H1 (cell line): ENCODE measurements at regions not wholly inside any gene's neighbourhood (a gene's known extent, or its start where the extent isn't known, plus 50 kb on each side); places are given as distances from the start of the nearest gene placed in this dataset.

Source experiments
- CTCF ChIA-PET: fragments of 300-600 bp; sonication (Branson Sonifier 250); formaldehyde crosslinking; loops from one replicate; lab custom pipeline; 2021; ENCODE audit not compliant: partially characterized antibody; lab: Charles Lee
- POLR2A ChIA-PET: fragments of 300-600 bp; sonication (Branson Sonifier 250); formaldehyde crosslinking; loops from one replicate; lab custom pipeline; 2021; ENCODE audit warnings: inconsistent platforms; ENCODE audit not compliant: partially characterized antibody; lab: Charles Lee
- DNase-seq, 2 experiments: peaks; one replicate each; pipeline versions ENCODE4 v3.0.0 to v3.0.0-alpha.2; 2010 to 2022; ENCODE audit warnings: low spot score in 2 of 2, low read depth in 1 of 2, mixed read lengths in 1 of 2
- FAIRE-seq: peaks from 2 replicates; lab custom pipeline; 2011; peaks lifted over from hg19 to GRCh38; lab: Jason Lieb, UNC
- H2AFZ ChIP-seq: 2 replicates; pipeline ENCODE4 v1.8.1; 2012; ENCODE audit warnings: low read length, inconsistent platforms
- H2AK5ac ChIP-seq: 2 replicates; pipeline ENCODE4 v1.6.1; 2013; ENCODE audit warnings: low read depth, low read length
- H2BK120ac ChIP-seq: replicated peaks from 2 replicates; pipeline ENCODE3; 2013; ENCODE audit warnings: low read depth, low read length, inconsistent platforms
- H2BK12ac ChIP-seq: 2 replicates; pipeline ENCODE4 v1.6.1; 2013; ENCODE audit warnings: low read depth, low read length
- H2BK15ac ChIP-seq: 2 replicates; pipeline ENCODE4 v1.6.1; 2013; ENCODE audit warnings: low read length
- H2BK20ac ChIP-seq: 2 replicates; pipeline ENCODE4 v1.6.1; 2013; ENCODE audit warnings: low read length
- H2BK5ac ChIP-seq: 2 replicates; pipeline ENCODE4 v1.6.1; 2013; ENCODE audit warnings: low read depth, low read length
- H3K14ac ChIP-seq: 2 replicates; pipeline ENCODE4 v1.6.1; 2013; ENCODE audit warnings: inconsistent platforms; ENCODE audit not compliant: insufficient read length
- H3K18ac ChIP-seq: 2 replicates; pipeline ENCODE4 v1.6.1; 2013; ENCODE audit warnings: low read length; ENCODE audit errors: extremely low read depth
- H3K23ac ChIP-seq: 2 replicates; pipeline ENCODE4 v1.6.1; 2013; ENCODE audit warnings: inconsistent platforms; ENCODE audit not compliant: insufficient read length
- H3K23me2 ChIP-seq: 2 replicates; pipeline ENCODE4 v1.6.1; 2013; ENCODE audit warnings: low read depth, low read length
- H3K27ac ChIP-seq: 2 replicates; pipeline ENCODE4 v1.6.1; 2011; ENCODE audit warnings: low read depth, low read length, inconsistent platforms
- H3K27me3 ChIP-seq, 4 experiments: replicated peaks in 1 of 4; 1 replicate in 1 of 4; 2 replicates in 3 of 4; pipeline versions ENCODE4 v1.6.1 to v1.8.1; 2011 to 2013; ENCODE audit warnings: low read length in 3 of 4, mild to moderate bottlenecking in 3 of 4, inconsistent platforms in 2 of 4, mixed read lengths in 2 of 4, moderate library complexity in 1 of 4; ENCODE audit not compliant: control insufficient read depth in 3 of 4, insufficient read depth in 3 of 4; ENCODE audit errors: extremely low read depth in 1 of 4
- H3K36me3 ChIP-seq, 4 experiments: 2 replicates each; pipeline versions ENCODE4 v1.6.1 to v1.8.1; 2011 to 2013; ENCODE audit warnings: mild to moderate bottlenecking in 4 of 4, low read length in 3 of 4, moderate library complexity in 2 of 4, control low read depth in 1 of 4, inconsistent platforms in 1 of 4; ENCODE audit not compliant: insufficient read depth in 4 of 4, control insufficient read depth in 2 of 4
- H3K4ac ChIP-seq: replicated peaks from 2 replicates; pipeline ENCODE3; 2013; ENCODE audit warnings: low read length, low read depth, mixed read lengths, inconsistent platforms; ENCODE audit not compliant: insufficient read length
- H3K4me1 ChIP-seq, 4 experiments: replicated peaks in 1 of 4; 1 replicate in 1 of 4; 2 replicates in 3 of 4; pipeline versions ENCODE4 v1.6.1 to v1.8.1; 2011 to 2013; ENCODE audit warnings: low read length in 3 of 4, inconsistent platforms in 2 of 4, mixed read lengths in 1 of 4; ENCODE audit not compliant: insufficient read depth in 4 of 4, control insufficient read depth in 3 of 4
- H3K4me2 ChIP-seq, 2 experiments: 2 replicates each; pipeline versions ENCODE4 v1.6.1 to v1.8.1; 2011 to 2013; ENCODE audit warnings: low read depth in 2 of 2, low read length in 2 of 2, control low read depth in 1 of 2, inconsistent platforms in 1 of 2, mild to moderate bottlenecking in 1 of 2; ENCODE audit not compliant: insufficient read depth in 1 of 2
- H3K4me3 ChIP-seq, 4 experiments: fragments of 200-600, 300-600 bp in 1 of 4; sonication (generic), shearing (Covaris generic), sonication (Bioruptor Twin) in 1 of 4; 2 replicates each; pipeline versions ENCODE4 v1.5.1 to v1.8.1; 2011 to 2016; ENCODE audit warnings: low read length in 4 of 4, low read depth in 3 of 4, control low read depth in 2 of 4, inconsistent platforms in 2 of 4, mild to moderate bottlenecking in 2 of 4, mixed read lengths in 1 of 4, moderate library complexity in 1 of 4; ENCODE audit not compliant: insufficient read depth in 2 of 4; ENCODE audit errors: extremely low read depth in 1 of 4
- H3K56ac ChIP-seq: replicated peaks from 2 replicates; pipeline ENCODE3; 2013; ENCODE audit warnings: low read depth, mild to moderate bottlenecking, mixed read lengths, low read length, inconsistent platforms; ENCODE audit not compliant: insufficient read length
- H3K79me1 ChIP-seq: 2 replicates; pipeline ENCODE4 v1.6.1; 2013; ENCODE audit warnings: low read depth, low read length, control low read depth
- H3K79me2 ChIP-seq, 2 experiments: 2 replicates each; pipeline versions ENCODE4 v1.6.1 to v1.8.1; 2012 to 2013; ENCODE audit warnings: low read length in 2 of 2, mild to moderate bottlenecking in 2 of 2, inconsistent platforms in 1 of 2; ENCODE audit not compliant: insufficient read depth in 2 of 2, control insufficient read depth in 1 of 2
- H3K9ac ChIP-seq, 4 experiments: replicated peaks in 1 of 4; 1 replicate in 1 of 4; 2 replicates in 3 of 4; pipeline versions ENCODE4 v1.6.1 to v1.8.1; 2011 to 2013; ENCODE audit warnings: low read depth in 3 of 4, low read length in 3 of 4, control low read depth in 2 of 4, mild to moderate bottlenecking in 2 of 4, moderate library complexity in 2 of 4, inconsistent platforms in 1 of 4; ENCODE audit errors: extremely low read depth in 1 of 4
- H3K9me3 ChIP-seq, 2 experiments: 2 replicates each; pipeline versions ENCODE4 v1.6.1 to v1.8.1; 2012 to 2013; ENCODE audit warnings: mild to moderate bottlenecking in 2 of 2, moderate library complexity in 2 of 2, control low read depth in 1 of 2, inconsistent platforms in 1 of 2, low read depth in 1 of 2, low read length in 1 of 2, mixed read lengths in 1 of 2; ENCODE audit not compliant: insufficient read depth in 2 of 2
- H4K20me1 ChIP-seq, 2 experiments: replicated peaks in 1 of 2; 2 replicates each; pipeline versions ENCODE3 to v1.8.1; 2011 to 2013; ENCODE audit warnings: inconsistent platforms in 2 of 2, low read length in 2 of 2, mild to moderate bottlenecking in 1 of 2; ENCODE audit not compliant: insufficient read depth in 2 of 2, control insufficient read depth in 1 of 2
- H4K5ac ChIP-seq: 2 replicates; pipeline ENCODE4 v1.6.1; 2013; ENCODE audit warnings: low read length, low read depth, mixed read lengths, inconsistent platforms; ENCODE audit not compliant: insufficient read length
- H4K8ac ChIP-seq: 2 replicates; pipeline ENCODE4 v1.8.0; 2013; ENCODE audit warnings: mild to moderate bottlenecking, moderate library complexity, low read length, inconsistent platforms; ENCODE audit not compliant: insufficient read depth; ENCODE audit errors: extremely low read depth
- H4K91ac ChIP-seq: replicated peaks from 2 replicates; pipeline ENCODE3; 2013; ENCODE audit warnings: low read length, mixed read lengths, inconsistent platforms; ENCODE audit not compliant: insufficient read length
- CBX8 ChIP-seq: fragments of 300-800, 300-1000 bp; sonication (generic); IDR thresholded peaks from 2 replicates; pipeline ENCODE4 v1.7.1; 2016; ENCODE audit warnings: low read depth, low read length, borderline replicate concordance
- E2F6 ChIP-seq: IDR thresholded peaks from 2 replicates; pipeline ENCODE4 v1.6.1; 2012; ENCODE audit warnings: inconsistent platforms
- GABPA ChIP-seq: IDR thresholded peaks from 2 replicates; pipeline ENCODE4 v1.6.1; 2011; ENCODE audit warnings: mild to moderate bottlenecking, low read length, moderate library complexity, borderline replicate concordance; ENCODE audit not compliant: insufficient read depth
- KDM1A ChIP-seq: fragments of 200-600, 300-600 bp; sonication (generic); IDR thresholded peaks from 2 replicates; pipeline ENCODE4 v1.7.1; 2016; ENCODE audit warnings: mild to moderate bottlenecking, low read length, borderline replicate concordance
- NANOG ChIP-seq: IDR thresholded peaks from 2 replicates; pipeline ENCODE4 v1.6.1; 2011; ENCODE audit warnings: low read length, low read depth, mild to moderate bottlenecking, inconsistent platforms; ENCODE audit not compliant: insufficient read depth, poor library complexity, severe bottlenecking
- PHF8 ChIP-seq: fragments of 200-600 bp; sonication (generic); conservative IDR thresholded peaks from 2 replicates; pipeline ENCODE4 v1.7.1; 2012; ENCODE audit warnings: low read depth, mild to moderate bottlenecking, inconsistent platforms, low read length, moderate library complexity
- POU5F1 ChIP-seq: IDR thresholded peaks from 2 replicates; pipeline ENCODE4 v1.6.1; 2011; ENCODE audit warnings: low read depth, mild to moderate bottlenecking, low read length, moderate library complexity
- SUZ12 ChIP-seq: fragments of 200-600 bp; sonication (generic); IDR thresholded peaks from 2 replicates; pipeline ENCODE4 v1.6.1; 2012; ENCODE audit warnings: mild to moderate bottlenecking, inconsistent platforms, low read length, moderate library complexity, mixed read lengths
- TCF12 ChIP-seq: IDR thresholded peaks from 2 replicates; pipeline ENCODE4 v1.6.1; 2011; ENCODE audit warnings: low read depth, mild to moderate bottlenecking, low read length
- WGBS, 2 experiments: shearing (Covaris generic) in 1 of 2; methylation state at CpG; one replicate each; pipeline versions ENCODE4 v1.1.6 to v1.1.7; 2013 to 2015; ENCODE audit warnings: low lambda C conversion rate in 2 of 2, mixed read lengths in 2 of 2, inconsistent platforms in 1 of 2, low coverage in 1 of 2, missing lambda C conversion rate in 1 of 2; ENCODE audit not compliant: insufficient replicate concordance in 2 of 2, insufficient coverage in 1 of 2, insufficient read length in 1 of 2; ENCODE audit errors: extremely low coverage in 1 of 2, missing lambda C conversion rate in 1 of 2; 5-methylcytosine and 5-hydroxymethylcytosine counted together

GRCh38 chr6:112988748-112989147, 641.6 kb downstream of the RFPL4B start:
- peaks cover 0 to 4% (median 0%) of the 10 kb centered on the region in 4 experiments; a peak in 1 of 7 replicates for H3K4me1 ChIP-seq
- no peak overlapping the region for H2BK12ac ChIP-seq
- H3K23me2 ChIP-seq, result no peaks in the 10 kb centered on the region
- no peak overlapping the region for H2AFZ ChIP-seq
- H3K27me3 ChIP-seq, result no peaks in the 10 kb centered on the region
- no peak overlapping the region for H2BK15ac ChIP-seq
- no peak overlapping the region for H3K23ac ChIP-seq
- H2BK20ac ChIP-seq, result no peak overlapping the region
- ChIA-PET CTCF (no interaction called here), POLR2A (no interaction called here)
- no peak overlapping the region for H4K91ac ChIP-seq
- H3K4ac ChIP-seq, result no peak overlapping the region
- no peak overlapping the region for H4K5ac ChIP-seq
- no peak overlapping the region for H2AK5ac ChIP-seq
- 100% methylated on average over 1 of the region's 1 CpG; no CpG with 5 or more reads in 1 of the 2 experiments for WGBS, 2 experiments
- no peak overlapping the region for H3K14ac ChIP-seq
- FAIRE-seq (no peak), DNase-seq (no peak)
- no peaks in the 10 kb centered on the region for H3K9me3 ChIP-seq
- H4K20me1 ChIP-seq, result no peaks in the 10 kb centered on the region
- no peak overlapping the region for H2BK120ac ChIP-seq
- H3K56ac ChIP-seq, result no peak overlapping the region
- H3K18ac ChIP-seq, result no peak overlapping the region
- H4K8ac ChIP-seq, result no peak overlapping the region
- H2BK5ac ChIP-seq, result no peak overlapping the region
- H3K4me2 ChIP-seq, result no peak overlapping the region
- H3K79me2 ChIP-seq, result no peaks in the 10 kb centered on the region
- no peaks in the 10 kb centered on the region for H3K79me1 ChIP-seq
- H3K36me3 ChIP-seq, result no peaks in the 10 kb centered on the region
- no peak overlapping the region for H3K4me3 ChIP-seq
- H3K9ac ChIP-seq, result no peak overlapping the region
- no peak overlapping the region for H3K27ac ChIP-seq
- TF ChIP-seq KDM1A (no peak), SUZ12 (no peak), TCF12 (no peak), GABPA (no peak), NANOG (no peak), PHF8 (no peak), CBX8 (no peak), POU5F1 (no peak), E2F6 (no peak)
